Mammary epithelial cell (primary cell): ENCODE measurements at regions not wholly inside any gene's neighbourhood (a gene's known extent, or its start where the extent isn't known, plus 50 kb on each side); places are given as distances from the start of the nearest gene placed in this dataset.

Source experiments
- CTCF ChIP-seq, 2 donors: IDR thresholded peaks in 1 of 2; conservative IDR thresholded peaks in 1 of 2; 2 replicates each; pipeline ENCODE4 v1.5.1; 2011 to 2012; ENCODE audit warnings: inconsistent platforms in 2 of 2, low read length in 2 of 2, mild to moderate bottlenecking in 2 of 2, control low read depth in 1 of 2, low read depth in 1 of 2; ENCODE audit not compliant: insufficient read depth in 1 of 2; ENCODE audit errors: extremely low read depth in 1 of 2
- EZH2 ChIP-seq: IDR thresholded peaks from 2 replicates; pipeline ENCODE4 v1.6.1; 2012; ENCODE audit warnings: low read length, inconsistent platforms, borderline replicate concordance

- TF ChIP-seq CTCF (conservative IDR thresholded peaks at IDR 0.05 in 1 of 2, IDR thresholded peaks at IDR 0.05 in 1 of 2; ENCODE audit: extremely low read depth in 1 of 2, insufficient read depth in 1 of 2, low read depth in 1 of 2, low read length in 2 of 2) (no peak), EZH2 (no peak)
Observed at GRCh38 chr2:226558418-226558817, 241.2 kb downstream of the IRS1 start.
